Chondrocyte (in vitro differentiated cells): ENCODE measurements at regions not wholly inside any gene's neighbourhood (a gene's known extent, or its start where the extent isn't known, plus 50 kb on each side); places are given as distances from the start of the nearest gene placed in this dataset.

ENCODE experiments used
- DNase-seq: peaks from one replicate; pipeline ENCODE4 v3.0.0; 2021; ENCODE audit warnings: mixed read lengths, low spot score
- H3K27ac Mint-ChIP-seq: one replicate; pipeline ENCODE4 v1.8.0; 2021; ENCODE audit warnings: mild to moderate bottlenecking, moderate library complexity, mixed read lengths; ENCODE audit not compliant: unreplicated experiment
- H3K27me3 Mint-ChIP-seq: 2 replicates; pipeline ENCODE4 v1.8.0; 2021; ENCODE audit warnings: low read depth, mixed read lengths
- H3K36me3 Mint-ChIP-seq: 2 replicates; pipeline ENCODE4 v1.8.0; 2021; ENCODE audit warnings: low read depth, mixed read lengths
- H3K4me1 Mint-ChIP-seq: 2 replicates; pipeline ENCODE4 v1.8.0; 2021; ENCODE audit warnings: low read depth, mild to moderate bottlenecking, mixed read lengths
- H3K4me3 Mint-ChIP-seq: one replicate; pipeline ENCODE4 v1.8.0; 2021; ENCODE audit warnings: mild to moderate bottlenecking, moderate library complexity, mixed read lengths; ENCODE audit not compliant: unreplicated experiment
- H3K9me3 Mint-ChIP-seq: 2 replicates; pipeline ENCODE4 v1.8.0; 2021; ENCODE audit warnings: low read depth, mixed read lengths
- CTCF ChIP-seq: fragments of 200-600 bp; sonication (generic); IDR thresholded peaks from 2 replicates; pipeline ENCODE4 v1.5.0; 2021; ENCODE audit warnings: antibody characterized with exemption, mild to moderate bottlenecking, moderate library complexity

- no peak for DNase-seq
Observed at GRCh38 chr1:204818998-204819397, 51.7 kb upstream of the NFASC start.

GRCh38 chr1:204819495-204819894 is 51.2 kb upstream of the NFASC start:
- H3K27me3 Mint-ChIP-seq, result peaks cover 44% of the 10 kb centered on the region

More at GRCh38 chr1:204818998-204819397, 51.7 kb upstream of the NFASC start:
- H3K9me3 Mint-ChIP-seq, result no peaks in the 10 kb centered on the region
- no peak overlapping the region for H3K4me3 Mint-ChIP-seq
- peaks cover 46% of the 10 kb centered on the region for H3K27me3 Mint-ChIP-seq
- no peak for TF ChIP-seq CTCF
- H3K4me1 Mint-ChIP-seq, result peaks cover 3% of the 10 kb centered on the region
- H3K27ac Mint-ChIP-seq, result no peak overlapping the region
- no peaks in the 10 kb centered on the region for H3K36me3 Mint-ChIP-seq

More at GRCh38 chr1:204819495-204819894, 51.2 kb upstream of the NFASC start:
- Mint-ChIP-seq H3K36me3 (no peaks in the 10 kb centered on the region), H3K9me3 (no peaks in the 10 kb centered on the region), H3K4me3 (no peak overlapping the region), H3K27ac (no peak overlapping the region), H3K4me1 (peaks cover 3% of the 10 kb centered on the region)
- DNase-seq, result no peak
- no peak for TF ChIP-seq CTCF
